ENCODE measurements at regions not wholly inside any gene's neighbourhood (a gene's known extent, or its start where the extent isn't known, plus 50 kb on each side); places are given as distances from the start of the nearest gene placed in this dataset.
"Not testable (repeated sequence)": the region's sequence is repeated elsewhere in the genome, so short reads cannot be mapped to it uniquely, and the experiment has no call there.

DNA sequence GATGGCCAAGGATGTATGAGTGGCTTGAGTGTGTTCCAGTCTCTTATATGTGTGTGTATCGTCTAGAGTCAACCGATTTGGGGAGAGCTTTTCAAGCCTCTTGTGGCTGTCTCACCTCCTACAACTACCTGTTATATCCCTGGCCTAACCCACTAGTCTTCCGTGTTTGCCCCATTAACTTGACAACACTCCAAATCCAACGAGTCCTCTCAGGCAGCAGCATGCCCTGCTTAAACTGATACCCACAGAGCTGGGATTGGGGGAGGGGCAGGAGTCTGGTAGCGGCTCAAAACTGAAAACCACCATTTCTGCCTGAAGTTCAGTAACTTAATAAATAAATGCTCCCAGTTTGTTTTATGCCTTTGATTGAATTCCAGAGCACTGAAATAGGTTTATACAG, 91.7 kb upstream of the NUTM2F start:
- intact Hi-C loops (cut with micrococcal nuclease); POLR2A ChIA-PET (ENCODE audit: unreplicated experiment); H2AK9ac ChIP-seq (replicated peaks; ENCODE audit: low read depth, low read length, poor library complexity); H2BK20ac ChIP-seq (ENCODE audit: low read depth, low read length); DNase-seq; in situ Hi-C loops (cut with MboI; ENCODE audit: low sequenced_read_pairs); H3K14ac ChIP-seq (replicated peaks; ENCODE audit: low read depth, low read length); H2BK15ac ChIP-seq (ENCODE audit: low read depth, low read length); H3K27ac ChIP-seq (ENCODE audit: insufficient read depth, low read length); BruUV-seq (replicated peaks); H3K4me1 ChIP-seq (ENCODE audit: control insufficient read depth, insufficient read depth, low read length); H3K9me1 ChIP-seq (ENCODE audit: insufficient read depth, low read length); H3K36me3 ChIP-seq (ENCODE audit: control insufficient read depth, insufficient read depth, low read length); H2BK5ac ChIP-seq (ENCODE audit: low read depth, low read length, poor library complexity, severe bottlenecking); H3K9ac ChIP-seq (ENCODE audit: low read depth, low read length); H3K56ac ChIP-seq (ENCODE audit: extremely low read depth, insufficient read depth, low read length); H3K23ac ChIP-seq (ENCODE audit: low read depth, low read length); H4K5ac ChIP-seq (ENCODE audit: low read depth, low read length); H3K79me1 ChIP-seq (ENCODE audit: low read depth in 1 of 2, low read length in 2 of 2); ATAC-seq (ENCODE audit: low read depth); H3K27me3 ChIP-seq (ENCODE audit: control insufficient read depth, insufficient read depth, low read length); H2AFZ ChIP-seq (replicated peaks; ENCODE audit: low read length, poor library complexity); H4K20me1 ChIP-seq (ENCODE audit: insufficient read depth, low read length); H2BK120ac ChIP-seq (ENCODE audit: low read depth, low read length); H3K4me2 ChIP-seq (ENCODE audit: low read depth, low read length); H3K18ac ChIP-seq (ENCODE audit: low read depth, low read length); H4K8ac ChIP-seq (ENCODE audit: low read depth in 2 of 2, low read length in 2 of 2); H4K91ac ChIP-seq (ENCODE audit: insufficient read depth, low read depth, low read length); H3K4ac ChIP-seq (ENCODE audit: low read depth, low read length); H3K4me3 ChIP-seq (ENCODE audit: insufficient read depth, low read depth, low read length); dilution Hi-C loops (cut with HindIII; ENCODE audit: low sequenced_read_pairs, unreplicated experiment); H2AK5ac ChIP-seq (ENCODE audit: low read depth, low read length); H3K9me3 ChIP-seq (ENCODE audit: control insufficient read depth, insufficient read depth, low read length): not testable (repeated sequence)
- no CpG with 5 or more reads among the region's 5 CpGs for WGBS, 2 experiments (ENCODE audit: extremely low coverage in 2 of 2, insufficient read length in 1 of 2)
- CTCF ChIA-PET: interaction anchor here (0.7 kb wide), 1 partner anchor 1735 kb away, joined by 6 read pairs; no protein-coding TSS in a partner anchor

DNA sequence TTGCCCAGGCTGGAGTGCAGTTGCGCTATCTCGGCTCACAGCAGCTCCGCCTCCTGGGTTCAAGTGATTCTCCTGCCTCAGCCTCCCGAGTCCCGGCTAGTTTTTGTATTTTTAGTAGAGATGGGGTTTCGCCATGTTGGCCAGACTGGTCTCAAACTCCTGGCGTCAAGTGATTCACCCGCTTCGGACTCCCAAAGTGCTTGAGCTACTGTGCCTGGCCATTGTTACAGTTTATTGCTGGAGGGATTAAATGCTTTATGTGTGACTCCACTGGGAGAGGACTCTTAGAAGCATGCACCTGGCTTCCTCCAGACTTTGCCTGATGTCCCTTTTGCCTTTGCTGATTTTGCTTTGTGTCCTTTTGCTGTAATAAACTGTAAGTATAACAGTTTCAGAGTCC, 93.5 kb upstream of the NUTM2F start:
- CTCF ChIA-PET; H4K91ac ChIP-seq (ENCODE audit: insufficient read depth, low read depth, low read length); H3K4me1 ChIP-seq (ENCODE audit: control insufficient read depth, insufficient read depth, low read length); H3K9me1 ChIP-seq (ENCODE audit: insufficient read depth, low read length); H3K27ac ChIP-seq (ENCODE audit: insufficient read depth, low read length); H3K56ac ChIP-seq (ENCODE audit: extremely low read depth, insufficient read depth, low read length); H2BK5ac ChIP-seq (ENCODE audit: low read depth, low read length, poor library complexity, severe bottlenecking); H3K9ac ChIP-seq (ENCODE audit: low read depth, low read length); H4K20me1 ChIP-seq (ENCODE audit: insufficient read depth, low read length); H2BK20ac ChIP-seq (ENCODE audit: low read depth, low read length); H3K4me3 ChIP-seq (ENCODE audit: insufficient read depth, low read depth, low read length); H3K4me2 ChIP-seq (ENCODE audit: low read depth, low read length); H3K9me3 ChIP-seq (ENCODE audit: control insufficient read depth, insufficient read depth, low read length); H3K23ac ChIP-seq (ENCODE audit: low read depth, low read length); H3K27me3 ChIP-seq (ENCODE audit: control insufficient read depth, insufficient read depth, low read length); H3K4ac ChIP-seq (ENCODE audit: low read depth, low read length); ATAC-seq (ENCODE audit: low read depth); H4K8ac ChIP-seq (ENCODE audit: low read depth in 2 of 2, low read length in 2 of 2); H3K18ac ChIP-seq (ENCODE audit: low read depth, low read length); H2BK15ac ChIP-seq (ENCODE audit: low read depth, low read length); H2AK9ac ChIP-seq (replicated peaks; ENCODE audit: low read depth, low read length, poor library complexity); BruUV-seq (replicated peaks); H2AFZ ChIP-seq (replicated peaks; ENCODE audit: low read length, poor library complexity); H3K36me3 ChIP-seq (ENCODE audit: control insufficient read depth, insufficient read depth, low read length); H3K14ac ChIP-seq (replicated peaks; ENCODE audit: low read depth, low read length); H2BK120ac ChIP-seq (ENCODE audit: low read depth, low read length); H3K79me1 ChIP-seq (ENCODE audit: low read depth in 1 of 2, low read length in 2 of 2); intact Hi-C loops (cut with micrococcal nuclease); in situ Hi-C loops (cut with MboI; ENCODE audit: low sequenced_read_pairs); dilution Hi-C loops (cut with HindIII; ENCODE audit: low sequenced_read_pairs, unreplicated experiment); DNase-seq; H2AK5ac ChIP-seq (ENCODE audit: low read depth, low read length); H4K5ac ChIP-seq (ENCODE audit: low read depth, low read length); POLR2A ChIA-PET (ENCODE audit: unreplicated experiment): not testable (repeated sequence)
- WGBS, 2 experiments (ENCODE audit: extremely low coverage in 2 of 2, insufficient read length in 1 of 2): no CpG with 5 or more reads among the region's 9 CpGs

Data from IMR-90 (cell line).